HG03520 (cell line): ENCODE measurements at regions not wholly inside any gene's neighbourhood (a gene's known extent, or its start where the extent isn't known, plus 50 kb on each side); places are given as distances from the start of the nearest gene placed in this dataset.
"Not testable (repeated sequence)": the region's sequence is repeated elsewhere in the genome, so short reads cannot be mapped to it uniquely, and the experiment has no call there.

Experiments
- ATAC-seq: cut with Tn5 transposase; IDR thresholded peaks from one replicate; pipeline ENCODE4 v1.9.1; 2021; ENCODE audit warnings: mild to moderate bottlenecking, moderate library complexity; ENCODE audit not compliant: unreplicated experiment

DNA sequence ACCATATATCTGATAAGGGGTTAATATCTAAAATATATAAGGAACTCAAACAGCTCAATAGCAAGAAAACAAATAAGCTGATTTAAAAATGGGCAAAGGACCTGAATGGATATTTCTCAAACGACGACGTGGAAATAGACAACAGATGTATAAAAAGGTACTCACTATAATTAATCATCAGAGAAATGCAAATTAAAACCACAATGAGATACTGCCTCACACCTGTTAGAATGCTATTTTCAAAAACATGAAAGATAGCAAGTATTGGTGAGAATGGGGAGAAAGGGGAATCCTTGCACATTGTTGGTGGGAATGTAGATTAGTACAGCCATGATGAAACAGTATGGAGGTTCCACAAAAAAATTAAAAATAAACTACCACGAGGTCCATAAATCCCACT is 163.2 kb downstream of the DKK1 start:
- no peak for ATAC-seq

DNA sequence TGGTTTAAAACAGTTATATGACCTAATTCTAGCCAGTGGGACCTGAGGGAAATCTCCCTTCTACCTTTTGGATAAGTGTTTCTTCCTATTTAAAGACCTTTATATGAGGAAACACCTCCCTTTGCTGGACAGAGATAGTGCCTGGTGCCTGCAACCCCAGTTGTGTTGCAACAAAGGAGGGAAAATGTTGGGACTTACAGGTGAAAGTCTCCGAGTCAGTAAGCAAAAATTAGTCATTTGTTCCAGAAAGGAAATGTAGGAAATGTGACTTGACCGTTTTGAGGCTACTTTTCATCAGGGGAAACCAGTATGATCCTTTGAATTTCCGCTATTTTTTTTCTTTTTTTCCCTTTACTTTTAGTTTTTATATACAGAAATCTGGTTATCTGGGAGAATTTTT is 165.5 kb downstream of the DKK1 start:
- no peak for ATAC-seq

DNA sequence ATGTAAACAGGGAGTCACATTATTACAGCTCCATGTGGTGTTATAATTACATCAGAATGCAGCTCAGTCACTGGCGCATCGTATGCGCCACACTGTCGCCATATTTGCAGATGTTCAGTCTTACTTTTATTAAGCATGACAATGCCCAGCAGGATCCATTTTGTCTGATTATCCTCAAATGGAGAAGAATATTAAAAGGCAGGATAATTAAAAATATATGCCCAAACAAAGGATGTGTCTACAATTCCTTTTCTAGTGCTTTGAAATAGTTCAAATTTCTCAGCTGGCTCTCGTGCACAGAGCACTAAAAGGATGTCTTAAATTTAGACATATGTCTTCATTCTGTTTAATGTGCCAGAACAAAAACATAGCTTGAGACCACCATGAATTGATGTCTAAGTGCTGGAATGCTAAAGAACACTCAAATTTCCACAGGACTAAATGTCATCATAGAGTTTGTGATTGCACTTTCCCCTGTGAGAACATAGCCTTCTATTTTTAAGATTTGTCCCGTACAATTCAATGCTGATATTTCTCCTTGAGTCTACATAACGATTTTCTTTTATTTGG is 168.0 kb downstream of the DKK1 start:
- no peak for ATAC-seq

DNA sequence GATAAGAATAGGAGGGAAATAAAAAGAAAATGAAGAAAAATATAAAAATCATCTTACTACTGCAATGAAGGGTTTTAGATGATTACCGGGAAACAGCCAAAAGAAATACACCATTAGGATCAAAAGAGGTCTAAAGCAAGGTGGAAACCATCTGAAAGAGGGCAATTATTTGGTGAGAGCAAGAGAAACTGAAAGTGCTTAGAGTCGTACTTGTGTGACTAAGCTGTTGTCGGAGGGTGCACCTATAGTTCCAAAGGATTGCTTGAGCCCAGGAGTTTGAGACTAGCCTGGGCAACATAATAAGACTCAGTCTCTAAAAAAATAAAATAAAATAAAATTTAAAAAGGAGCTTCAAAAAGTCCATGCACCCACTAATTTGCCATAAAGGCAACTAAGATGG is 169.5 kb downstream of the DKK1 start:
- peak; percentile 55 for ATAC-seq

DNA sequence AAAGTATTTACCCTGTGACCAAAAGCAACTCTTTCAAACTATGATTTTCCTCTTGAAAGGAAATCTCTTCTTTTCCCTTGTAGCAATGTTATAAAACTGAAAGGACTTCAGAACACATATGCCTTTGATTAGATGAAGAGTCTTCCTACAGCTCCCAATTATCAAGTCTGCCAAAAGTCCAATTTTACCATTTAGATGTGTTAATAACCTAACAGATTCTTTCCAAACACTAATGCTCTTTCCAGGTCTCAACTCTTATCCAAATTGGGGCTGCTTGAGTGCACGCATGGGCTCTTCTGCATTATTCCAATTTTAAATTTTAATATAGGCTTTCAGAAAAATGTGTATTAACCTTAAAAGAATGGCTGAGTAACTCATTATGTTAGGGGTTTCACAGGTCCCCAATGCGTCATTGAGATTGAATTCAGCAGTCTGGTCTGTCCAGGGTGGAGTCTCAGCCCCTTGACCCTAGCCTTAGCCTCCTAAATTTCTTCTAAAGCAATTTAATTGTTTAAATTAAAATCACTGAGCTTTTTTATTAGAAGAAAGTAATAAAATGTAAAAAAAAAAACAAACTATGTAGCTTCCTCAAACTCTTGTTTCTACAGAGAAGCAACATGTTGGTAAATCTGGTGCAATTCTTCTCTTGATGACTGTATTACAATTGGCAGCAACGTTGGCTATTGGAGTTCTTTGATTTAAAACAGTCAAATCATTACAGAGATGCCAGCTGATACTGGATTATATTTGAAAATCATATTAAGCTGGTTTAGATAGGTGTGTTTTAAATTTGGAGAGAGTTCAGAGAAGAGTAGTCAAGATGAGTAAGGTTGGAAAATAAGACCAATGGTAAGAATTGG is 170.4 kb downstream of the DKK1 start:
- no peak for ATAC-seq

DNA sequence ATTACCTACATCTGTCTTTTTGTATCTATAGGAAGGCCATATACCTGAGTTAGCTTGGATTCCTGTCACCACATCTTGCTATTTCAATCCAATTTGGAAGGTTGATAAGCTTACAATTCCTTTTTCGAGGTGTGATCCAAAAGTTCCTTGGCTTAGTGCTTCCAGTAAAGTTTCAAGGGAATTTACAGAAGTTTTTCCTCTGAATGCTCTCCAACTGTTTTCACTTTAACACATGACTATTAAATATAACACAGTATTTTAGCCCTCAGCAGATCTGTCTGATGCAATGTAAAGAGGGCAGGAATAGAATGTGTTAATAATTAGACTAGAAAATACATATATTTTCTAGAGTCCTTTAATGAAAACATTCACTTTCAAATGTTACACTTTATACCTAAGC is 171.4 kb downstream of the DKK1 start:
- ATAC-seq: no peak

DNA sequence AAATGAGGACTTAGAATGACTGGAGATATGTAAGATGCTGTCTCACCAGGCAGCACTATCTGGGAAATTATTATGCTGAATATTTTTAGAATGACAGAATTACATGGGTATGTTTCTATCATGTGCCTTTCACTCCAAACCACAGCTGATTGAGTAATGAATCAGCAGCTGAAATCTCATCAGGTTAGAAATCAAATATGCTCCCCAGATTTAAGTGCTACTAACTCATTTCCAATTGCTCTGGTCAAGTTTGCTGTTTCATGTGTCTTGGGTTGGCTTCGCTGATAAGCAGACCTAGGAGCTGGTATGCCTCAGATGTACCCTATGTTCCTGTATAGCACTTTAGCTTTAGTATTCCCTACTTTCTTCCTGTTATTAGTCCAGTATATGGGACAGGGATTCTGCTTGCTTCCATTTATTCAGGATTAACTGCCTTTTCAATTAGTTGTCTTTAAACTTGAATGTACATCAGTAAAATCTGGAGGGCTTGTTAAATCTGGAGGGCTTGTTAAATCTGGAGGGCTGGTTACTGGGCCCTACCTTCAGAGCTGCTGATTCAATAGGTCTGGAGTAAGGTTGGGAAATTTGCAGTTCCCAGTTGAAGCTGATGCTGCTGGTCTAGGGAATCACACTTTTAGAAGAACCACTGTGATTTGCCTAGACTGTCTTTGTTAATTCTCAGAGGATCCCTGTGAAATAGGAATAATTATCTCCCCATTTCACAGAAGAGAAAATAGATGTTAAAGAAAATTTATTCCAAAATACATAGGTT is 172.9 kb downstream of the DKK1 start:
- no peak for ATAC-seq

DNA sequence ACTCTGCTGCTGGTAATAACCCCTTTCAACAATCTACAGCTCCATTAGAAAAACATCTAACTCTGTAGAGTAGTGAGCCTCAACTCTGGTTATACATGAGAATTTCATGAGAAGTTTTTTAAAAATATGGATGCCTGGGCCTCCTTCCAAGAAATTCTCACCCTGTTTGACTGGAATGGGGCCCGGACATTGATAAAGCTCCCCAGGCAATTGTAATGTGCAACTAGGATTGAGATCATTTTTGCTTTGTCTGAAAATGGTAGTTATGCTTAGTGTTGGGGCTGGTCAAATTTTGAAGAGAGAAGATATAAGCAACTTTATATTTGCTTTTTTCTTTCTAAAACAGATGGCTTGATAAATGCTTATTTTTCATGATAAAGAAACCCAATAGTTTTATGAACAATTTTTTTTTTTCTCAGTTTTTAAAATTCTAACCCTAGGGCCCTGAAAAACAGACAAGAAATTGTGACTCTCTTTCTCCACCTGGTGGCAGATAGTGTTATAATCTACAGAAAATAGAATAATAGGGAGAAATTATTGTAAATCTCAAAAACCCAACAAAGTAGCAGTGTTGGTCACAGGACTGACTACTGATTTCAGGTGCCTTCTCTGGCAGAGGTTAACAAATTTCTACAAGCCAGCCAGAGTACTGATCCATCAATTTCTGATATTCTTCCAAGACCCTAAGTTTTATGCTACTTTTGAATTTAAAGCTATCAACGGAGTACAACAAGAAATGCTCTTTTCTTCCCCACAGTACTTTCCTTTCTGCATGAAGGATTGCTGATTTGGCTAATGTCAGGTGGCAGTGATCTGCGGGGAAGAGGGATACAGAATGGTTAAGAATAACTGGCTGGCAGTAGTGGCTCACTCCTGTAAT is 174.8 kb downstream of the DKK1 start:
- ATAC-seq: peak; percentile 44

DNA sequence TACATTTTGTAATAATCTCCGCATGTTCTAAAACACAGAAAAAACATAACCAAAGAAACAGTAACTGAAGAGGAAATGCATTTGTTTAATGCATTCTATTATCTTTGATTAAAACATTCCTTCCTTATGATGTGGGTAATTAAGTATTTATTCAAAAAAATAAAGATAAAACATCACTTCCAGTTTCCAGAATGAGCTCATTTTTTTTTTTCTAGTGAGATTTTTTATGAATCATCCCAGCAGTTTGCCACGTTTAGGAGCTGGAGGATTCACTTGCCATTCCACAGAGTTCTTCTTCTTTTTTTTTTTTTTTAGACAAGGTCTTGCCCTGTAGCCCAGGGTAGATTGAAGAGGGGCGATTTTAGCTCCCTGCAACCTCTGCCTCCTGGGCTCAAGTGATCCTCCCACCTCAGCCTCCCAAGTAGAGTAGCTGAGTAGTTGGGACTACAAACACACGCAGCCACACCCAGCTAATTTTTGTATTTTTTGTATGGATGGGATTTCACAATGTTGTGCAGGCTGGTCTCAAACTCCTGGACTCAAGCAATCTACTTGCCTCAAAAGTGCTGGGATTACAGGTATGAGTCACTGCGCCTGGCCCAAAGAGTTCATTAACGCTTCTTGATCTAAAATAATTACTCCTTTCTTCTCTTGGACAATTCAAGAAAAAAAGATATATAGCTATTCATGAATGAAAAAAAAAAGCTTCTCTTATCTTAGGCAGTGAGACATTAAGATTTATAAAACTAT is 177.3 kb downstream of the DKK1 start:
- ATAC-seq: no peak

DNA sequence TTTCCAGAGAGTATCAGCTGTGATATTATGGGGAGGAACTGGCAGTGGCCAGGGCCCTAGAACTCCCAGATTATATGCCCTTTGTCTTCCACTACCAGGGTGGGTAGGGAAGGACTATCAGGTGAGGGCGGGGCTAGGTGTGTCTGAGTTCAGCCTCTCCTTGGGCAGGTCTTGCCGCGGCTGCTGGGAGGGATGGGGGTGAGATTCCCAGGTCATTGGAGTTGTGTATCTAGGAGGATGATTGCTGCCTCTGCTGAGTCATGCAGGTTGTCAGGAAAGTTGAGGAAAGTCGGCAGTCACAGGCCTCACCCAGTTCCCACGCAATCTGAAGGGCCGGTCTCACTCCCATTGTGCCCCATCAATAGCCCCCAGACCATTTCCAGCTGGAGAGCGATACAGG is 185.2 kb downstream of the DKK1 start:
- ATAC-seq: no peak

DNA sequence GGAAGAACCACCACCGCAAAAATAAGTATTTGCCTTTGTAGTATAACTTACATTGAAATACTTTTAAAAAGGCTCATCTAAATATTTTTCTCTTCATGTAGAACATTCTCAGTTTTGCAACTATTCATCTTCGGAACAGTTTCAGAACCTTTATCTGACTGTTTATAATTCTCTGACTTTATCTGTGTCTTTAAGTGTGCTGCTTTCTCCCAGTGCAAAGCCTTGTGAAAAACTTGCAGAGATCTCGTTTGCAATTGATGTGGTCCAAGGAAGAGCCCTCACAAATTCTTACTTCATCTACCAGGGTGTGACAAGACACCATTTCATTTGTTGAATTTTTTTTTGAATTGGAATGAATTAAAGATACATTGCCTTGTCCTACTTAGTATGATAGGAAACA is 186.4 kb downstream of the DKK1 start:
- no peak for ATAC-seq

DNA sequence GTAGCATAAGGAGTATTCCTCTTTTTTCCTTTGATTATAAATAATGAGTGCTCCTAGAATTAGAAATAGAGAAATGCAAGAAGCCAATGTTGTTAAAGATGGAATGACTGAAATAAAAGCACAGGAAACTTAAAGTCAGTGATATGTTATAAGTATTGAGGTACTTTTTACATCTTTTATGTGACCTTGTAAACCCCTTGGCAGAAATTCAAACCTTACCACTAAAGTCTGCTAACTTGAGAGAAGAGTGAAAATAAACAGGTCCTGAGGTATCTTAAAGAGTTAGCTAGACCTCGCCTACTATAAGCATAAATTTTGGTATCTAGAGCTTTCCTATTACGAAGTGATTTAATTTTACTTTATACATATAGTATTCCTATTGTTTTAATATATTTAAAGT is 188.2 kb downstream of the DKK1 start:
- ATAC-seq: no peak

DNA sequence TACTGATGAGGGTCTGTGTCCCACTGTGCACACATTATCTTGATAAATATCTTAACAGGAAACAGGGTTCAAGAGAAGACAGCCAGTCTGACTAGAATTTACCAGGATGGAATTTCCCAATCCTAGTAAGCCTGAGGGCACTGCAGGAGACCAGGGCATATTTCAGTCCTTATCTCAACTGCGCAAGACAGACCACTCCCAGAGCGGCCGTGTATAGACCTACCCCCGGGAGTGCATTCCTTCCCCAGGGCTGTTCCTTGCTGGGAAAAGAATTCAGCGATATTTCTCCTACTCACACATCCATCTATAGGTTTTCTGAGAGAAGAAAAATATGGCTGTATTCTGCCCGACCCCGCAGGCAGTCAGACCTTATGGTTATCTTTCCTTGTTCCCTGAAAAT is 191.3 kb downstream of the DKK1 start:
- not testable (repeated sequence) for ATAC-seq

DNA sequence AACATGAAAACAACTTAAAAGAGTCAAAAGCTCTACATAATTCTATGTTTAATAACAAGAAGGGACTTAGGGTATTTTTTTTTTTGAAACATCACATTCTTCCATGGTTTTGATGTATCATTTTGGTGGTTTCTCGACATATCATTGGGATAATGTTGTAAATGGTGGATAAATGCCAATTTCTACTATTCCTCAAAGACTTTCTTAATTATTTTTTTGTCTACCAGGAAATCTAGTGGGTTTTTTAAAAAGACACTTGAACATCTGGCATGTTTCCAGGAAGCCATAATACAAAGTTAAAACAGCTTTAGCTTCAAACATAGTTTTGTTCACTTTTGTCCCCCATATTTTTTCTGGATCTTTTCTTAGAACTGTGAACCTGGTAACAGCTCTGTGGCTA is 200.4 kb downstream of the DKK1 start:
- no peak for ATAC-seq

DNA sequence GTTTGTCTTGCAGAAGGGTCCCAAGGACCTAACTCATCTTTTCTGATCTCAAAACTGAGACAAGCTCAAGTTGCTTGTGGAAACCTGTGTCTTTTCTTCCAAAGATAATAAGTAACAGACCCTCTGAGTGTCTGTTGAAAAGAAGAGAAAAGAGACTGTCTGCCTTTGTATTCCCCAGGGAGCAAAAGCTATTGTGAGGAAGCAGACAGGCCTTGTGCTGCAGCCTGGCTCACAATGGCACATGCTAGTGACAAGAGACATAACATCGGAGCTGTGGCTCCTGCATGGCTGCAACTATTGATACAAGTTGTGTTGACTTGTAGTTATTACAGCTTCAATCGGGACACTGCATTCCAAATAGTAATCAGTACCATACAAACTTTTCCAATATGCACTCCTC is 202.9 kb downstream of the DKK1 start:
- ATAC-seq: no peak

DNA sequence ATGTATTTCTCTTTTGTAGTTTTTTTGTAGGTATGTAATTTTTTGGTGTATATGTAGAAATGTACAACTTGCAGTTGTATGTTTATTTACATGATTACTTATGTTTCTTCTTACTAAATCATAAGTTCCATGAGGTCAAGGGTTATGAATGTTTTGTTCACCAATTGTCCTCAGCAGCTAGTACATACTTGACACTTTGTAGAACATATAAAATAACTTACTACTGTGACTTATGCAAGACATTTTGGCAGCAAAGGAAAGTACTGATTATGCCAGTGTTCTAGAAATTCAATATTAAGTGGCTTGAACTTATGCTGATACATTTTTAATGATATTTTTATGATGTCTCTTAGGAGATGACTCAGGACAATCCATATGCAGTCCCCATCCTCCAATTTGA is 209.6 kb downstream of the DKK1 start:
- no peak for ATAC-seq

DNA sequence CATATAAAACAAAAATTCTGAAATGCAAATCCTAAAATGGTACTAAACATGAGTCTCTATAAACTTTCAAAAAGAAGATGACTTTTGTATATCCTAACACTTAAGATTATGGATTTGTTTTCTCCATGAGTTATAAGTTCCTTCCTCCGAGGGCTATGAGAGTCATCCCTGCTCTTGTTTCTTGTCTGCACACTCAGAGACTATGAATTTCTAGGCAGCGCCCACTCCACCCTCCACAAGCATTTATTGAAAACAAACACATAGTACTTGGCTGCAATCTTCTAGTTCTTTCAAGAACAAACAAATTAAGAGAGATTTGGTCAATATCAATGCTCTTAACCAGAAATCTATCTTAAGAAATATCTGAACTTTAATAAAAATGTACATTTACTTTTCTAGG is 211.7 kb downstream of the DKK1 start:
- no peak for ATAC-seq

DNA sequence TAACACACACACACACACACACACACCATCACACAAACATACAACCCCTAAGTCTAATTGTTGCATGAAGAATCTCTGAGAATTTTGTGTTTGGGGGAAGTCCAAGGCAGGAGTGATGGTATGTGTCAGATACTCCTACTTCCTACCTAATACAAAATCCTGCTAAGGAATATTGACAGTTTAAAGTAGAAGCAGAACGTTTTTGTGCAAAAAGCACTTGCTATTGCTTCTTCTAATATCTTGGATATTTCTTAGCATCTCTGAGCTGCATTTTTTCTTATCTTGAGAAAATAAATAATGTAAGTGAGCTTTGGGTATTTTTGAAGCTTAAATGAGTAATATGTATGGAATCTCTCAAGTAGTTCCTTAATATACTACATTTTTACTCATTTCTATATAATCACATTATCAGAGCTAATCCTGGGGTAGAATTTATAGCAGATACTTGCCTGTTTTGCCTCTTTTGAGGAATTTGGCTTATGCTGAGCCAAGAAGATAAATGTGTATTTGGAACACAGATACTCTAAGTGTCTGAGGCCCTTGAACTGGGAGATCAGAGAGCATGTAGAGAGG is 212.3 kb downstream of the DKK1 start:
- ATAC-seq: no peak

DNA sequence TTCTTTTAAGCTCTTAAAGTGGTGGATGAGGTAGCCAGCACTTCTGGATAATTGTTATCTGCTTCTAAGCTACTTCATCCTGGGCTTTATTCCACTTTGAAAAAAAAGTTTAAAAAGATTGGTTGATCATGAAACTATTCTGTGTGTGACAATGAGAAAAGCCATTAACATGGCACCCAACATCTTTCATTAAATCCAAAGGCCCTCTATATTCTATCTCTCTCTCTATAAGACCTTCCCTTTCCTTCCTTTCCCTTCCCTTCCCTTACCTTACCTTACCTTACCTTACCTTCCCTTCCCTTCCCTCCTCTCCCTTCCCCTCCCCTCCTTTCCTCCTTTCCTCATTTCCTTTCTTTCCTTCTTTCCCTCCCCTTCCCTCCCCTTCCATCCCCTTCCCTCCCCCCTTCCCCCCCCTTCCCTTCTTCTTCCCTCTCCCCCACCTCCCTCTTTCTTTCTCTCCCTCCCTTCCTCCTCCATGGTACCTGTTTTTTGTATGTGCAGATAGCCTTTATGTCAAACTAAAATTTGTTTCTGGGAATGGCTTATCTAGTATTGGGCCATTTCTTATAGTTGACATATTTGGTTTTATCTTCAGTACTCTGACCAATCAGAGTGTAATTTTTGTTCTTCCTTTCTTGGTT is 218.7 kb downstream of the DKK1 start:
- ATAC-seq: no peak

DNA sequence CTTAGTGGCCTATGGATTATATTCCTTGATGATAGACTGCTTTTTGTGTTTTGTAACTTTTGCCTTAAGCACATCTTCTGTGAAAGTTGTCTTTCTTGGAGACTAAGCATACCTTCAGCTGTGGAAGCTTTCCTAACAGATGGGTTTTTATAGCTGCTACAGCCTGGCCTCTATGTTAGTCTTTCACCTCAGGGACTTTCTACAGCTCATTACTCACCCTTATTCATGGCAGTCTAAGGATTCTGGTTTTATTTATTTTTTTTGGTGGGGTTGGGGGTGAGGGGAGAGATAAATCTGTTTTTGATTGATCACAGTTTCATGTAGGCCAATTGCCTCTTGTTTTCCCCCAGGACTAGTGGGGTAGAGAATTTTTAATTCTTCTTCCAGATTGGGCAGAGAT is 219.9 kb downstream of the DKK1 start:
- ATAC-seq: no peak
